ENCODE measurements at regions not wholly inside any gene's neighbourhood (a gene's known extent, or its start where the extent isn't known, plus 50 kb on each side); places are given as distances from the start of the nearest gene placed in this dataset.
A peak's percentile ranks its signal among the peaks of the same experiment; 100 is the strongest.

DNA sequence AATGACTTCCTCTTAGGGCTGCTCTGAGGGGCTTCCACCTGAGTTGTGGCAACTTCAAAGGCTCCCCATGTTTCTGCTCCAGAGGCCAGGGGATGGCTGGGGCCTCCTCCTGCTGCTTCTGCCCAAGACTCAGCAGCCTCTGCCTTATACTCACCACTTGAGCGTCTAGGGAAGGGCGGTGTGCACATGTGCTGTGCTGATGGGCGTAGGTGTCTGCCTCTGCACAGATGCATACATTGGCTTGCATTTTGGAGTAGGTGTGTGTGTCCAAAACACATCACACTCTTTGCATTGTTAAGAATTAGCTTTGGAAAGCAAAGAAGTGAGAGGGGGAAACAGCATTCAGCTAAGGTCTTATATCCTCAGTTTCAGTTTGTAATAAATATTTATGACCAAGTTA lies 85.2 kb downstream of the EN1 start:
- CTCF ChIA-PET (ENCODE audit: low intra/inter-chr PET ratio) = no interaction called here
- BruUV-seq (replicated peaks) = no TSS peak
- WGBS (ENCODE audit: insufficient coverage, low coverage, missing lambda C conversion rate) = 34% methylated on average over 3 of the region's 3 CpGs

DNA sequence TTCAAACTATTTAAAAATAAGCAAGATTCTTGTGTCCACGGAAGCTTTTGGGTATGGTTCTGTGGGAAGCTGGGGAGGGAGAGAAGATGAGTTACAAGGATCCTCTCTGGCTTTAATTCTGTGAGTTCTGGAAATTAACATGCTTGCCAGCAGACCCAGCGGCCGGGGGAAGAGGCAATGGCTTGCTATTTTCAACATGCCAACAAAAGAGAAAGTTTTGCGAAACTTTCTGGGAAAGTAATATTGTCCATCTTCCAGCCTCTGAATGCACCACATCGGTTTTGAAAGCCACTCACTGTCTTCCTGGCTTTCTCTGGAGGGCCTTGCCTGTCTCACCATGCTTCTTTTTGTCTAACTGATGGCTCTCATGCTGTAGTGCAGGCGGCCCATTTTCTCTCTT lies 85.7 kb downstream of the EN1 start:
- no peak for FAIRE-seq
- POLR2A ChIA-PET = interaction anchor here (0.8 kb wide), 1 partner anchor 10 kb away, joined by 4 read pairs; no protein-coding TSS in a partner anchor
- no TSS peak for BruUV-seq (replicated peaks)
- no peaks in the 10 kb centered on the region for H3K4me1 ChIP-seq (replicated peaks in 1 of 2; ENCODE audit: control insufficient read depth in 2 of 2, insufficient read depth in 2 of 2, low read length in 2 of 2)
- H2AFZ ChIP-seq (ENCODE audit: low read depth, low read length) = 0 out of 2 replicates have a peak overlapping the region, but pooled peaks have one; percentile 46
- no peak for ATAC-seq
- H3K27me3 ChIP-seq (ENCODE audit: control insufficient read depth in 2 of 2, insufficient read depth in 2 of 2, low read length in 2 of 2) = no peaks in the 10 kb centered on the region; a peak in 1 of 5 replicates
- no peaks in the 10 kb centered on the region for H3K79me2 ChIP-seq (ENCODE audit: control insufficient read depth, insufficient read depth, low read length)
- H3K9ac ChIP-seq (ENCODE audit: insufficient read depth in 1 of 2, low read depth in 2 of 2, low read length in 2 of 2) = no peak overlapping the region
- no peaks in the 10 kb centered on the region for H3K9me1 ChIP-seq (ENCODE audit: control insufficient read depth, insufficient read depth, low read length)
- no peak for TF ChIP-seq TEAD2 (tag; IDR thresholded peaks at IDR 0.05)
- TF ChIP-seq MTA1 (IDR thresholded peaks at IDR 0.05; ENCODE audit: borderline replicate concordance) = no peak
- TF ChIP-seq E2F3 (CRISPR knock-in tag; IDR thresholded peaks at IDR 0.05) = no peak
- no peak for TF ChIP-seq SMAD3 (CRISPR knock-in tag; conservative IDR thresholded peaks at IDR 0.05)
- TF ChIP-seq SMARCA4 (IDR thresholded peaks at IDR 0.05) = no peak
- TF ChIP-seq CSDE1 (IDR thresholded peaks at IDR 0.05) = no peak
- H3K27ac ChIP-seq (ENCODE audit: extremely low read depth, low read depth, low read length) = no peak overlapping the region
- in situ Hi-C loops (cut with MboI) = no loop called here
- no peak overlapping the region for H3K4me2 ChIP-seq (ENCODE audit: insufficient read depth, low read length)
- 42% methylated on average over 6 of the region's 6 CpGs for WGBS (ENCODE audit: insufficient coverage, low coverage, missing lambda C conversion rate)
- no peaks in the 10 kb centered on the region for H3K36me3 ChIP-seq (ENCODE audit: control insufficient read depth, insufficient read depth, low read length)
- DNase-seq (ENCODE audit: extremely low read depth in 1 of 4, low spot score in 3 of 4) = no peak
- H3K9me3 ChIP-seq (replicated peaks; ENCODE audit: control insufficient read depth, insufficient read depth, low read depth, low read length) = no peaks in the 10 kb centered on the region
- intact Hi-C loops (cut with micrococcal nuclease) = loop anchor here (10.0 kb wide), 1 partner anchor 83 kb away; the partner anchor contains the start of gene EN1
- H4K20me1 ChIP-seq (replicated peaks; ENCODE audit: control insufficient read depth, insufficient read depth, low read length) = no peaks in the 10 kb centered on the region
- no peak overlapping the region for H3K4me3 ChIP-seq
- CTCF ChIA-PET (ENCODE audit: low intra/inter-chr PET ratio) = no interaction called here

More for the DNA sequence above, 85.2 kb downstream of the EN1 start:
- Histone ChIP-seq H3K79me2 (ENCODE audit: control insufficient read depth, insufficient read depth, low read length) (no peaks in the 10 kb centered on the region), H3K4me1 (replicated peaks in 1 of 2; ENCODE audit: control insufficient read depth in 2 of 2, insufficient read depth in 2 of 2, low read length in 2 of 2) (no peaks in the 10 kb centered on the region), H3K9me3 (replicated peaks; ENCODE audit: control insufficient read depth, insufficient read depth, low read depth, low read length) (no peaks in the 10 kb centered on the region), H3K27me3 (ENCODE audit: control insufficient read depth in 2 of 2, insufficient read depth in 2 of 2, low read length in 2 of 2) (no peaks in the 10 kb centered on the region; a peak in 1 of 5 replicates), H3K9ac (ENCODE audit: insufficient read depth in 1 of 2, low read depth in 2 of 2, low read length in 2 of 2) (no peak overlapping the region), H3K4me3 (no peak overlapping the region), H3K4me2 (ENCODE audit: insufficient read depth, low read length) (no peak overlapping the region), H3K36me3 (ENCODE audit: control insufficient read depth, insufficient read depth, low read length) (no peaks in the 10 kb centered on the region), H3K9me1 (ENCODE audit: control insufficient read depth, insufficient read depth, low read length) (no peaks in the 10 kb centered on the region), H3K27ac (ENCODE audit: extremely low read depth, low read depth, low read length) (no peak overlapping the region), H4K20me1 (replicated peaks; ENCODE audit: control insufficient read depth, insufficient read depth, low read length) (no peaks in the 10 kb centered on the region), H2AFZ (ENCODE audit: low read depth, low read length) (peak overlapping the region; percentile 46; the same call in 1 of the 2 replicates)
- in situ Hi-C loops (cut with MboI) (no loop called here), intact Hi-C loops (cut with micrococcal nuclease) (loop anchor here (10.0 kb wide), 1 partner anchor 83 kb away; the partner anchor contains the start of gene EN1)
- TF ChIP-seq LARP7 (IDR thresholded peaks at IDR 0.05) (no peak), HNRNPH1 (optimal IDR thresholded peaks at IDR 0.05; ENCODE audit: low read depth, low read length) (no peak)
- ATAC-seq = peak; percentile 57; the same call in 2 of the 3 replicates
- POLR2A ChIA-PET = no interaction called here
- FAIRE-seq = no peak
- DNase-seq (ENCODE audit: extremely low read depth in 1 of 4, low spot score in 3 of 4) = no peak

Data from K562 (cell line).